ENCODE measurements at regions not wholly inside any gene's neighbourhood (a gene's known extent, or its start where the extent isn't known, plus 50 kb on each side); places are given as distances from the start of the nearest gene placed in this dataset.

GRCh38 chr4:98802770-98803198 lies 126.1 kb downstream of the EIF4E start:
- Histone ChIP-seq H3K9ac (ENCODE audit: extremely low read depth, insufficient read length, low read length) (no peak overlapping the region), H3K27me3 (ENCODE audit: insufficient read depth, low read length) (no peaks in the 10 kb centered on the region), H3K27ac (ENCODE audit: insufficient read length, low read depth, low read length) (no peak overlapping the region), H3K18ac (ENCODE audit: insufficient read length, low read depth, low read length) (no peak overlapping the region), H3K9me3 (ENCODE audit: control insufficient read depth, low read depth, low read length) (no peaks in the 10 kb centered on the region), H4K5ac (ENCODE audit: insufficient read length, low read depth, low read length) (no peak overlapping the region), H3K4me1 (ENCODE audit: insufficient read depth, low read length) (no peaks in the 10 kb centered on the region), H3K56ac (ENCODE audit: insufficient read length, low read depth, low read length) (no peak overlapping the region), H4K8ac (replicated peaks; ENCODE audit: insufficient read length, low read depth, low read length) (no peak overlapping the region), H2BK5ac (ENCODE audit: insufficient read length, low read length) (no peak overlapping the region), H3T11ph (ENCODE audit: low read length) (no peak overlapping the region), H3K23ac (ENCODE audit: insufficient read length, low read depth, low read length) (no peak overlapping the region), H3K79me2 (ENCODE audit: insufficient read depth, low read length) (no peaks in the 10 kb centered on the region), H2BK20ac (ENCODE audit: low read depth, low read length, poor library complexity, severe bottlenecking) (no peak overlapping the region), H2BK15ac (ENCODE audit: low read depth, low read length) (no peak overlapping the region), H4K20me1 (ENCODE audit: control insufficient read depth, insufficient read depth, insufficient read length) (no peaks in the 10 kb centered on the region), H3K14ac (ENCODE audit: insufficient read depth, low read length) (no peak overlapping the region), H3K4me2 (ENCODE audit: insufficient read depth, insufficient read length, low read length) (no peak overlapping the region), H2AFZ (ENCODE audit: low read length) (no peak overlapping the region), H3K4ac (ENCODE audit: low read depth, low read length) (no peak overlapping the region), H3K79me1 (ENCODE audit: insufficient read depth, low read depth, low read length, poor library complexity, severe bottlenecking) (no peaks in the 10 kb centered on the region), H2BK120ac (ENCODE audit: low read depth, low read length, poor library complexity, severe bottlenecking) (no peak overlapping the region), H2BK12ac (ENCODE audit: insufficient read length, low read depth, low read length) (no peak overlapping the region), H2AK5ac (ENCODE audit: insufficient read length, low read length) (no peak overlapping the region), H3K23me2 (ENCODE audit: insufficient read length, low read depth, low read length, poor library complexity, severe bottlenecking) (no peaks in the 10 kb centered on the region), H4K91ac (ENCODE audit: insufficient read length, low read depth, low read length) (no peak overlapping the region)
- Mint-ChIP-seq H3K36me3 (ENCODE audit: insufficient read depth in 1 of 3, low read depth in 3 of 3) (no peaks in the 10 kb centered on the region; a peak in 1 of 7 replicates), H3K9me3 (no peaks in the 10 kb centered on the region; a peak in 1 of 5 replicates), H3K27ac (no peak overlapping the region), H3K27me3 (ENCODE audit: low read depth) (peaks cover 3% of the 10 kb centered on the region), H3K4me1 (peaks cover 4 to 7% of the 10 kb centered on the region in 2 experiments), H3K4me3 (no peak overlapping the region)
- WGBS (ENCODE audit: extremely low coverage, insufficient read length, low lambda C conversion rate), result no CpG with 5 or more reads among the region's 1 CpG
- DNase-seq, result no peak
- no peak for TF ChIP-seq CTCF (conservative IDR thresholded peaks at IDR 0.05)

Data from H9 (cell line).